Liver (tissue), 2 donors: ENCODE measurements at regions not wholly inside any gene's neighbourhood (a gene's known extent, or its start where the extent isn't known, plus 50 kb on each side); places are given as distances from the start of the nearest gene placed in this dataset.

Source experiments
- TF ChIP-seq, protein P1 (sequence below): fragments of 150-350 bp; IDR thresholded peaks from 2 replicates; pipeline ENCODE4 v1.5.1; 2017; ENCODE audit warnings: improper control_type of control experiment, low read depth, low read length; ENCODE audit not compliant: missing input control
- TF ChIP-seq, protein P2 (sequence below): IDR thresholded peaks from 2 replicates; pipeline ENCODE4 v1.6.1; 2016; ENCODE audit warnings: antibody characterized with exemption
- donor health status: healthy.

DNA sequence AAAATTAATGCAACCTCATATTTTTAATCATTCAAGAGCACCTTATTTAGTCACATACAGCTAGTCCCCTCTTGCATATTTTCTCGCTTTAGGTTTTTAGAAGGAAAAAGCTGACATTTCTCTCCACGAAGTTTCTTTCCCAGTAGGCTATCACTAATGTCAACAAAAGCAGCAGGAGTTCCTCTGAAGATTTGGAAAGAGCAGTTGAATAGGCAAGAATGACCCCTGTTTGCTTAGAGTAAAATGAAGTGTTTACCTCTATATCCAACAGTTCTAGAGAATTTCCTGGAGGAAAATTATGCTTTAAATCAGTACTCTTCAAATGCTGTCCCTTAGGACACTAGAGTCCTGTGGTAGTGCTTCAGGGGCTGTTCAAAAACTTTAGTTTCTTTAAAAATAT is 188.1 kb upstream of the PRKD1 start:
- TF ChIP-seq, protein P1, sequence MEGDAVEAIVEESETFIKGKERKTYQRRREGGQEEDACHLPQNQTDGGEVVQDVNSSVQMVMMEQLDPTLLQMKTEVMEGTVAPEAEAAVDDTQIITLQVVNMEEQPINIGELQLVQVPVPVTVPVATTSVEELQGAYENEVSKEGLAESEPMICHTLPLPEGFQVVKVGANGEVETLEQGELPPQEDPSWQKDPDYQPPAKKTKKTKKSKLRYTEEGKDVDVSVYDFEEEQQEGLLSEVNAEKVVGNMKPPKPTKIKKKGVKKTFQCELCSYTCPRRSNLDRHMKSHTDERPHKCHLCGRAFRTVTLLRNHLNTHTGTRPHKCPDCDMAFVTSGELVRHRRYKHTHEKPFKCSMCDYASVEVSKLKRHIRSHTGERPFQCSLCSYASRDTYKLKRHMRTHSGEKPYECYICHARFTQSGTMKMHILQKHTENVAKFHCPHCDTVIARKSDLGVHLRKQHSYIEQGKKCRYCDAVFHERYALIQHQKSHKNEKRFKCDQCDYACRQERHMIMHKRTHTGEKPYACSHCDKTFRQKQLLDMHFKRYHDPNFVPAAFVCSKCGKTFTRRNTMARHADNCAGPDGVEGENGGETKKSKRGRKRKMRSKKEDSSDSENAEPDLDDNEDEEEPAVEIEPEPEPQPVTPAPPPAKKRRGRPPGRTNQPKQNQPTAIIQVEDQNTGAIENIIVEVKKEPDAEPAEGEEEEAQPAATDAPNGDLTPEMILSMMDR: no peak
- TF ChIP-seq, protein P2, sequence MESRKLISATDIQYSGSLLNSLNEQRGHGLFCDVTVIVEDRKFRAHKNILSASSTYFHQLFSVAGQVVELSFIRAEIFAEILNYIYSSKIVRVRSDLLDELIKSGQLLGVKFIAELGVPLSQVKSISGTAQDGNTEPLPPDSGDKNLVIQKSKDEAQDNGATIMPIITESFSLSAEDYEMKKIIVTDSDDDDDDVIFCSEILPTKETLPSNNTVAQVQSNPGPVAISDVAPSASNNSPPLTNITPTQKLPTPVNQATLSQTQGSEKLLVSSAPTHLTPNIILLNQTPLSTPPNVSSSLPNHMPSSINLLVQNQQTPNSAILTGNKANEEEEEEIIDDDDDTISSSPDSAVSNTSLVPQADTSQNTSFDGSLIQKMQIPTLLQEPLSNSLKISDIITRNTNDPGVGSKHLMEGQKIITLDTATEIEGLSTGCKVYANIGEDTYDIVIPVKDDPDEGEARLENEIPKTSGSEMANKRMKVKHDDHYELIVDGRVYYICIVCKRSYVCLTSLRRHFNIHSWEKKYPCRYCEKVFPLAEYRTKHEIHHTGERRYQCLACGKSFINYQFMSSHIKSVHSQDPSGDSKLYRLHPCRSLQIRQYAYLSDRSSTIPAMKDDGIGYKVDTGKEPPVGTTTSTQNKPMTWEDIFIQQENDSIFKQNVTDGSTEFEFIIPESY: no peak
